Lower leg skin (tissue), 4 donors: ENCODE measurements at regions not wholly inside any gene's neighbourhood (a gene's known extent, or its start where the extent isn't known, plus 50 kb on each side); places are given as distances from the start of the nearest gene placed in this dataset.

Source experiments
- DNase-seq, 2 donors: peaks; one replicate each; pipeline ENCODE4 v3.0.0-alpha.2; 2019; ENCODE audit warnings: low spot score in 2 of 2
- H3K4me3 ChIP-seq: fragments of 200-600 bp; sonication (generic); 2 replicates; pipeline ENCODE4 v1.5.1; 2017; ENCODE audit warnings: mild to moderate bottlenecking, low read depth; ENCODE audit not compliant: poor library complexity, severe bottlenecking
- POLR2A ChIP-seq, 2 donors: fragments of 450-650 bp; IDR thresholded peaks; one replicate each; pipeline ENCODE4 v1.6.1; 2016 to 2017; ENCODE audit warnings: antibody characterized with exemption in 2 of 2, mild to moderate bottlenecking in 1 of 2, moderate library complexity in 1 of 2
- WGBS, 2 donors: methylation state at CpG; one replicate each; pipeline ENCODE4 v1.1.5; 2018; 5-methylcytosine and 5-hydroxymethylcytosine counted together
- intact Hi-C: fragments of 100-400 bp; cut with DNase I; formaldehyde crosslinking; loops from one replicate; pipeline ENCODE4 v1.15.0; 2023; ENCODE audit warnings: low total_unique reads
- TF ChIP-seq, protein P1 (sequence below), 3 donors: fragments of 450-650 bp; IDR thresholded peaks; one replicate each; pipeline ENCODE4 v1.5.1; 2016; ENCODE audit warnings: antibody characterized with exemption in 3 of 3, mild to moderate bottlenecking in 3 of 3, moderate library complexity in 2 of 3

DNA sequence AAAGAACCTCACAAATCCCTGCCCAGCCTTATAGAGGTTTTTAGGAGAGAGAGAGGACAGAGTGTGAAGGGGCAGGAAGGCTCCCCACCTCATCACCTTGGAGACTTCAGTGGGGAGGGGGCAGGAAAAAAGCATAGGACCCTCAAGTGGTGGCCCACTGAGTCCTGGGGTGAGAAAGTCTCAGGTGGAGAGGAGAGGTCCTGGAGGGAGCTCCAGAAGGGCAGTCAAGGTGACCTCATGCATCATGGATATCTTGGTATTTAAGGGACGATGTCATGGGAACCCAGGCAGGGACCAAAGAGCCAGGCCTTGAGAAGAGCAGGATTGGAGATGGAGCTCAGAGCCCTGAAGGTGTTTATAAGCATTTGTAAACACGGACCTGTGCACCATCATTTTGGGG, 204.5 kb downstream of the SLC4A3 start:
- no peak overlapping the region for H3K4me3 ChIP-seq
- no peak for TF ChIP-seq POLR2A (IDR thresholded peaks at IDR 0.05)
- TF ChIP-seq, protein P1, sequence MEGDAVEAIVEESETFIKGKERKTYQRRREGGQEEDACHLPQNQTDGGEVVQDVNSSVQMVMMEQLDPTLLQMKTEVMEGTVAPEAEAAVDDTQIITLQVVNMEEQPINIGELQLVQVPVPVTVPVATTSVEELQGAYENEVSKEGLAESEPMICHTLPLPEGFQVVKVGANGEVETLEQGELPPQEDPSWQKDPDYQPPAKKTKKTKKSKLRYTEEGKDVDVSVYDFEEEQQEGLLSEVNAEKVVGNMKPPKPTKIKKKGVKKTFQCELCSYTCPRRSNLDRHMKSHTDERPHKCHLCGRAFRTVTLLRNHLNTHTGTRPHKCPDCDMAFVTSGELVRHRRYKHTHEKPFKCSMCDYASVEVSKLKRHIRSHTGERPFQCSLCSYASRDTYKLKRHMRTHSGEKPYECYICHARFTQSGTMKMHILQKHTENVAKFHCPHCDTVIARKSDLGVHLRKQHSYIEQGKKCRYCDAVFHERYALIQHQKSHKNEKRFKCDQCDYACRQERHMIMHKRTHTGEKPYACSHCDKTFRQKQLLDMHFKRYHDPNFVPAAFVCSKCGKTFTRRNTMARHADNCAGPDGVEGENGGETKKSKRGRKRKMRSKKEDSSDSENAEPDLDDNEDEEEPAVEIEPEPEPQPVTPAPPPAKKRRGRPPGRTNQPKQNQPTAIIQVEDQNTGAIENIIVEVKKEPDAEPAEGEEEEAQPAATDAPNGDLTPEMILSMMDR (IDR thresholded peaks at IDR 0.05), result no peak
- intact Hi-C loops, result no loop called here
- DNase-seq, result no peak
- 86% methylated on average over 2 of the region's 2 CpGs for WGBS, 2 donors

DNA sequence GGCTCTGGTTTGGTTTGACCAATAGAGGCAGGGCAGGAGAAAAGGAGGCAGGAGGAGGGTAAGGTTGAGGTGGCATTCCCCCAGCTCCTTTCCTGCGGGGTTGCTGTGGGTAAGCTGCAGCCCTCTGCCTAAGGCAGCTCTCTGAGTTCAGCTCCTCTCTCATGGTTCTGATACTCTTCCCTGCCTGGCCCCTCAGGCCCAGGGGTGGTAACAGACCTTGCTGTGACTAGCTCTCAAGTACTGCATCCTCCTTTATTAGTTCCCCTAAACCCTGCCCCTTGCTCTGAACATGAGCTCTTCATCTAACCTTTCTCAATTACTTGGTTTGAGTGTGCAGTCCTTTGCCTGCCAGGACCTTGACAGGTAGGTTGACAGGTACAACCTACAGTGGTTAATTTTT, 205.5 kb downstream of the SLC4A3 start:
- intact Hi-C loops, result no loop called here
- H3K4me3 ChIP-seq, result no peak overlapping the region
- DNase-seq, result no peak
- WGBS, 2 donors, result 82 to 83% methylated on average over 1 of the region's 1 CpG
- TF ChIP-seq, protein P1 (IDR thresholded peaks at IDR 0.05), result no peak
- TF ChIP-seq POLR2A (IDR thresholded peaks at IDR 0.05), result no peak

DNA sequence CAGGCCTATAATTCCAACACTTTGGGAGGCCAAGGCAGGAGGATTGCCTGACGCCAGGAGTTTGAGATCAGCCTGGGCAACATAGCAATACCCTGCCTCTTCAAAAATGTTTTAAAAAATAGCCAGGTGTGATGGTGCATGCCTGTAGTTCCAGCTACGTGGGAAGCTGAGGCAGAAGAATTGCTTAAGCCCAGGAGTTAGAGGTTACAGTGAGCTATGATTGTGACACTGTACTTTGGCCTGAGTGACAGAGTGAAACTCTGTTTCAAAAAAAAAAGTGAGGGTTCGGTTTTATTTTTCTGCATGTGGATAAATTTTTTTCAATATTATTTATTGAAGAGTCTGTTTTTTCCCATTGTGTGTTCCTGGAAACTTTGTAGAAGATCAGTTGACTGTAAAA, 208.1 kb downstream of the SLC4A3 start:
- H3K4me3 ChIP-seq, result no peak overlapping the region
- DNase-seq, result no peak
- WGBS, 2 donors, result 81 to 88% methylated on average over 3 of the region's 3 CpGs
- intact Hi-C loops, result no loop called here
- TF ChIP-seq, protein P1 (IDR thresholded peaks at IDR 0.05), result no peak
- TF ChIP-seq POLR2A (IDR thresholded peaks at IDR 0.05), result no peak

DNA sequence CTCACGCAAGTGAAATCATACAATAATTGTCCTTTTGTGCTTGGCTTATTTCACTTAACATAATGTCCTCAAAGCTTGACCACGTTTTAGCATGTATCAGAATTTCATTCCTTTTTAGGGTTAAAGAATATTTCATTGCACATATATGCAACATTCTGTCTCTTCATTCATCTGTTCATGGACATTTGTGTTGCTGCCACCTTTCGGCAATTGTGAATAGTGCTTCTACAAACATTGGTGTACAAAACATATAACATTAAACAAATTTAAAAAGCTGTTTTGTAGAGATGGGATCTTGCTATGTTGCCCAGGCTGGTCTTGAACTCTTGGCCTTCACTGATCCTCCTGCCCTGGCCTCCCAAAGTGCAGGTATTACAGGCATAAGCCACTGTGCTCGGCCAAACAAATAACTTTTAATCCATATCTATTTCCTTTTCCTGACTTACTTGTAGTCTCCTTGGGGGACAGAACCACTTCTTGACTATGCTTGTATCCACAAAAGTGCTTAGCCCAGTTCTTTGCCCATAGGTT, 209.3 kb downstream of the SLC4A3 start:
- TF ChIP-seq POLR2A (IDR thresholded peaks at IDR 0.05), result no peak
- TF ChIP-seq, protein P1 (IDR thresholded peaks at IDR 0.05), result no peak
- intact Hi-C loops, result no loop called here
- WGBS, 2 donors, result 74% methylated on average over 4 of the region's 4 CpGs
- H3K4me3 ChIP-seq, result no peak overlapping the region
- DNase-seq, result no peak

DNA sequence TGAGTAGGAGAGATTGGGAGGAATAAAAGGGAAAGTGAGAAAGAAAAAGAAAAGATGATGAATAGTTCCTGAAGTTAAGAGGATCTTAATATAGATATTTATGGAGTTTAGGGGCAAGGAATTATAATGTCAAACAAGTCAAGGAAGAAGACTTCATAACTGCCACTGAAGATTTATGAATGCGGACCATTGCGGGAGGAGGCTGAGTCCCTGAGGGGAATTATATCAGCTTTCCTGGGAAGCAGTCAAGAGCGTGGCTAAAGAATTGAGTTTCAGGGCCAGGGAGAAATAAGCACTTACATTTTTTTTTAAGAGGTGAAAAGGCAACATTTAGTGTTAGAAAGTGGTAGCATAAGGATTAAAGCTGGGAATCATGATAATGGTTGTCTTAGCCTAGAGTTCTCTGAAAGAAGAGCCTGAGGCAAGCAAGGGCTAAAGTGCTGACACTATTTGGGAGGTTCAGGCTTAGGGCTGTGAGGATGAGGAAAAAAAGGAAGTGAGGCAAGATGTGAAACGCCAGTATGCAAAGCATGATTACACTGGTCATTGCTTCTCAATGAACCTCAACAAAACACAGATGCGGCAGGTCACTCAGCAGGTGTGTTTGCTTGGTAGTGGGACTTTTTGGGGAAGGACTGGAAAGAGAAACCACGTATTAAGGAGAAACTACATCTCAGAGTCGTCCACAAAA, 217.1 kb downstream of the SLC4A3 start:
- no peak overlapping the region for H3K4me3 ChIP-seq
- intact Hi-C loops, result no loop called here
- 46 to 55% methylated on average over 7 of the region's 7 CpGs for WGBS, 2 donors
- DNase-seq, result no peak
- no peak for TF ChIP-seq POLR2A (IDR thresholded peaks at IDR 0.05)
- TF ChIP-seq, protein P1 (IDR thresholded peaks at IDR 0.05), result no peak

DNA sequence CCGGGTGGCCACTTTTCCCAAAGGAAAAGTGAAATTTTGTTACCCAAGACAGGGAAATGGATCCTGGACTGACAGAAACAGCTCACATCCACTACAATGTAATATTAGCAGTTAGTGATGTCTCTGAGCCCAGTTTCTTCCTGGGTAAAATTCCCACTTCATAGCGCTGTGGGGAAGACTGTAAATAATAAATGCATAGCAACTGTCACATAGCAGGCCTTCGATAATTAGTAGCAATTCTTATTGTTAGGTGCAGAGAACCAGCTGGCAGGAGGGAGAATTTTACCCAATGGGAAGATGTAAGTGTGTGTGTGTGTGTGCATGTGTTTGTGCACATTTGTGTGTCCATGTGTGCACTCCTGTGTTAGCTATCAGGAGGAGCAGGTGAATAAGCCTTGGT, 221.5 kb downstream of the SLC4A3 start:
- TF ChIP-seq, protein P1 (IDR thresholded peaks at IDR 0.05), result no peak
- no peak for TF ChIP-seq POLR2A (IDR thresholded peaks at IDR 0.05)
- no peak overlapping the region for H3K4me3 ChIP-seq
- intact Hi-C loops, result no loop called here
- 64 to 76% methylated on average over 3 of the region's 3 CpGs for WGBS, 2 donors
- no peak for DNase-seq
